Ishikawa (cell line): ENCODE measurements at regions not wholly inside any gene's neighbourhood (a gene's known extent, or its start where the extent isn't known, plus 50 kb on each side); places are given as distances from the start of the nearest gene placed in this dataset.

Experiments used
- EP300 ChIP-seq: IDR thresholded peaks from 2 replicates; pipeline ENCODE4 v1.6.1; 2012; ENCODE audit warnings: borderline replicate concordance
- NFIC ChIP-seq: IDR thresholded peaks from 2 replicates; pipeline ENCODE4 v1.6.1; 2012
- TEAD4 ChIP-seq: IDR thresholded peaks from 2 replicates; pipeline ENCODE4 v1.6.1; 2012
- TF ChIP-seq, protein P1 (sequence below): IDR thresholded peaks from 2 replicates; pipeline ENCODE4 v1.6.1; 2012; ENCODE audit warnings: low read depth, mild to moderate bottlenecking
- TF ChIP-seq, protein P2 (sequence below): IDR thresholded peaks from 2 replicates; pipeline ENCODE4 v1.6.1; 2012

DNA sequence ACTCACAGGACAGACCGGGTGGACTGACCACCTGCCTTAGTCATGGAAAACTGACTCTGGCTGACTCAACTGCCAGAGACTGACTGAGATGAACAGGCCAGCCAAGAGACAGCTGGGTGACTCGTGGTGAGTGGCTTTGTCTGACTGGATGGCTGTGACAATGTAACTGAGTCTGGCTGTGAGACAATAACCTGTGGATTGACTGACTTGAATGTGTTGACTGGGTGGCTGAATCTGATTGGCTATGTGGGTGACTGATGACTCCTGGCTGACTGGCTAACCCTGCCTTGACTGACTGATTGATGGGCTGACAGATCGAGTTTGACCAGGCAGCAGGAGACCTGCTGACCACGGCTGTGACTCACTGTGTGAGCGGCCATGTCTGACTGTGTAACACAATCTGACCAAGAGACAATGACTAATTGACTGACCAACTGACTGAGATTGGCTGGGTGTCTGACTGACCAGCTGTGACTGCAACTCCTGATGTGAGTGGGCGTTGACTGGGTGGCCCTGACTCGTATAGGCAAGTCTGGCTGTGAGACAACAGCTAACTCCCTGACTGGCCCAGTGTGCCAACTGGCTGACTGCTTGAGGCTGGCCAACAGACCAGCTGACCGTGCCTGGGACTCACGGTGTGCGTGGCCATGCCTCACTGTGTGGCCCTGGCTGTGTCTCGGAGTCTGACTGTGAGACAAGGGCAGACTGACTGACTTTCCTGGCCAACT lies 509.1 kb downstream of the SHQ1 start:
- TF ChIP-seq EP300: peak; percentile 91
- TF ChIP-seq, protein P1, sequence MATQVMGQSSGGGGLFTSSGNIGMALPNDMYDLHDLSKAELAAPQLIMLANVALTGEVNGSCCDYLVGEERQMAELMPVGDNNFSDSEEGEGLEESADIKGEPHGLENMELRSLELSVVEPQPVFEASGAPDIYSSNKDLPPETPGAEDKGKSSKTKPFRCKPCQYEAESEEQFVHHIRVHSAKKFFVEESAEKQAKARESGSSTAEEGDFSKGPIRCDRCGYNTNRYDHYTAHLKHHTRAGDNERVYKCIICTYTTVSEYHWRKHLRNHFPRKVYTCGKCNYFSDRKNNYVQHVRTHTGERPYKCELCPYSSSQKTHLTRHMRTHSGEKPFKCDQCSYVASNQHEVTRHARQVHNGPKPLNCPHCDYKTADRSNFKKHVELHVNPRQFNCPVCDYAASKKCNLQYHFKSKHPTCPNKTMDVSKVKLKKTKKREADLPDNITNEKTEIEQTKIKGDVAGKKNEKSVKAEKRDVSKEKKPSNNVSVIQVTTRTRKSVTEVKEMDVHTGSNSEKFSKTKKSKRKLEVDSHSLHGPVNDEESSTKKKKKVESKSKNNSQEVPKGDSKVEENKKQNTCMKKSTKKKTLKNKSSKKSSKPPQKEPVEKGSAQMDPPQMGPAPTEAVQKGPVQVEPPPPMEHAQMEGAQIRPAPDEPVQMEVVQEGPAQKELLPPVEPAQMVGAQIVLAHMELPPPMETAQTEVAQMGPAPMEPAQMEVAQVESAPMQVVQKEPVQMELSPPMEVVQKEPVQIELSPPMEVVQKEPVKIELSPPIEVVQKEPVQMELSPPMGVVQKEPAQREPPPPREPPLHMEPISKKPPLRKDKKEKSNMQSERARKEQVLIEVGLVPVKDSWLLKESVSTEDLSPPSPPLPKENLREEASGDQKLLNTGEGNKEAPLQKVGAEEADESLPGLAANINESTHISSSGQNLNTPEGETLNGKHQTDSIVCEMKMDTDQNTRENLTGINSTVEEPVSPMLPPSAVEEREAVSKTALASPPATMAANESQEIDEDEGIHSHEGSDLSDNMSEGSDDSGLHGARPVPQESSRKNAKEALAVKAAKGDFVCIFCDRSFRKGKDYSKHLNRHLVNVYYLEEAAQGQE: no peak
- TF ChIP-seq, protein P2, sequence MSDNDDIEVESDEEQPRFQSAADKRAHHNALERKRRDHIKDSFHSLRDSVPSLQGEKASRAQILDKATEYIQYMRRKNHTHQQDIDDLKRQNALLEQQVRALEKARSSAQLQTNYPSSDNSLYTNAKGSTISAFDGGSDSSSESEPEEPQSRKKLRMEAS: peak; percentile 80
- TF ChIP-seq TEAD4: peak; percentile 73
- TF ChIP-seq NFIC: peak; percentile 92
